GM12891 (cell line): ENCODE measurements at regions not wholly inside any gene's neighbourhood (a gene's known extent, or its start where the extent isn't known, plus 50 kb on each side); places are given as distances from the start of the nearest gene placed in this dataset.

Experiments used
- POLR2A ChIP-seq: IDR thresholded peaks from 2 replicates; pipeline ENCODE4 v1.6.1; 2011; ENCODE audit warnings: low read depth, low read length, control low read depth
- POLR2AphosphoS5 ChIP-seq: IDR thresholded peaks from 2 replicates; pipeline ENCODE4 v1.6.1; 2011; ENCODE audit warnings: low read depth, low read length, control low read depth
- SPI1 ChIP-seq: IDR thresholded peaks from 2 replicates; pipeline ENCODE4 v1.6.1; 2011; ENCODE audit warnings: low read depth, low read length, control low read depth
- TAF1 ChIP-seq: IDR thresholded peaks from 2 replicates; pipeline ENCODE4 v1.6.1; 2011; ENCODE audit warnings: low read depth, low read length, control low read depth

- no peak for TF ChIP-seq POLR2A
- TF ChIP-seq POLR2AphosphoS5 = no peak
- TF ChIP-seq SPI1 = no peak
- TF ChIP-seq TAF1 = no peak
Measured at GRCh38 chr6:112991912-112992311, 644.8 kb downstream of the RFPL4B start.
